HG02610 (cell line): ENCODE measurements at regions not wholly inside any gene's neighbourhood (a gene's known extent, or its start where the extent isn't known, plus 50 kb on each side); places are given as distances from the start of the nearest gene placed in this dataset.
A peak's percentile ranks its signal among the peaks of the same experiment; 100 is the strongest.
"Not testable (repeated sequence)": the region's sequence is repeated elsewhere in the genome, so short reads cannot be mapped to it uniquely, and the experiment has no call there.

ENCODE experiments used
- ATAC-seq: cut with Tn5 transposase; IDR thresholded peaks from one replicate; pipeline ENCODE4 v1.9.1; 2021; ENCODE audit warnings: mild to moderate bottlenecking, moderate library complexity; ENCODE audit not compliant: unreplicated experiment

DNA sequence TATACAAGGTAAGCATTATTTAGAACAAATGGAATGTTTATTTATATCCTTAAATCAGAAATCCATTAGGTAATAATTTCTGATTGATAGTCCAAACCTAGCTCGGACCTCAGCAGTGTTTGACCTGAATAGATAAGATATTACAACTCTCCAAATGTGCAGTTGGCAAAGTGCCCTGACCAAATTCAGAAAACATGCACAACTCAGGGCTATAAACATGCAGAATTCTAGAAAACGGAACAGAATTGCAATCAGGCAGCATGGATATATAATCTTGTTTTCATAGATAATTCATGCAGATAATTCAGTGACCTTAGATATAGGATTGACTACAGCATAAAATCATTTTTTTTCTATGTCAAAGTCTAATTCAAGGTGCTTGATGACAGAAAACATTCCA, 626.6 kb upstream of the CITED2 start:
- ATAC-seq, result no peak

DNA sequence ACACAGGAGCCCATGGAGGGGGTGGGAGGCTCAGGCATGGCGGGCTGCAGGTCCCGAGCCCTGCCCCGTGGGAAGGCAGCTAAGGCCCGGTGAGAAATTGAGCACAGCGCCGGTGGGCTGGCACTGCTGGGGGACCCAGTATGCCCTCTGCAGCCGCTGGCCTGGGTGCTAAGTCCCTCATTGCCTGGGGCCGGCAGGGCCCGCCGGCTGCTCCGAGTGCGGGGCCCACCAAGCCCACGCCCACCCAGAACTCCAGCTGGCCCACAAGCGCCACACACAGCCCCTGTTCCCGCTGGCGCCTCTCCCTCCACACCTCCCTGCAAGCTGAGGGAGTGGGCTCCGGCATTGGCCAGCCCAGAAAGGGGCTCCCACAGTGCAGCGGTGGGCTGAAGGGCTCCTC, 625.2 kb upstream of the CITED2 start:
- ATAC-seq, result not testable (repeated sequence)

DNA sequence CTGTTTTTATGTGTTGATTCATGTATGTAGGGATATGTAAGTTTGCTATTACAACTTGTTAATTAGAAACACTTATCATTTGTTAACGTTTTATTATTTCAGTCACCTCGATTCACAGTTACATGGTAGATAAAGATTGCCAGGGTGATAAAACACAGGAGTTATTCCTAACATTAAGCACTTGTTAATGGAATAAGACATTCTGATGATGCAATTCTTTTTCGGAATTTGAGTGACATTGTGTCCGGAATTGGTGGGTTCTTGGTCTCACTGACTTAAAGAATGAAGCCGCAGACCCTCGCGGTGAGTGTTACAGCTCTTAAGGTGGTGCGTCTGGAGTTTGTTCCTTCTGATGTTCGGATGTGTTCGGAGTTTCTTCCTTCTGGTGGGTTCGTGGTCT, 624.0 kb upstream of the CITED2 start:
- not testable (repeated sequence) for ATAC-seq

DNA sequence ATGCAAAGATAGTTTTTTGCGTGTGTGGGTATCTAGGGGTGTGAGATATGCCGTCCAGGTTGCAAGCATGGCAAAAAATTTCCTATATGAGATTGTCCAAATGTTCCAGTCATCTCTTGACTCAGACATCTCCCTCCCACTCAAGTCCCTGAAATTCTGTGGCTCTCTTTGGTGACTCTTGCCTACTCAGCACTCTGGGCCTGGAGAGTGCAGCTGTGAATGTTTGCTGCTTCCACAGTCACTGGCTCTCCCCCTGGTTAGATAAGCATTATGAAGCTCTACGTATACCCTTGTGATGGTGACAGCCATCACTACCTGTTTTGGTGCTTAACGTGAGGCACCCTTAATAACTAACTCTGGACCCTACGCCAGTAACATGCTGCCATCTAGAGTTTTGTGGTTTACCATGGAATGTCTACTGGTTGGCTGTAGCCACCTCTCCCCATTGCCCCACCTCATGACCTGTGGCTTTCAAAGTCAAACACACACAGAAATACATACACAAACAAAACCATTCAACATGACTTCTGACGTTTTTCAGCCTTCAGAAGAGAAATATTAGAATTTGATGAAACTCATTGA, 621.9 kb upstream of the CITED2 start:
- ATAC-seq, result peak; percentile 62

DNA sequence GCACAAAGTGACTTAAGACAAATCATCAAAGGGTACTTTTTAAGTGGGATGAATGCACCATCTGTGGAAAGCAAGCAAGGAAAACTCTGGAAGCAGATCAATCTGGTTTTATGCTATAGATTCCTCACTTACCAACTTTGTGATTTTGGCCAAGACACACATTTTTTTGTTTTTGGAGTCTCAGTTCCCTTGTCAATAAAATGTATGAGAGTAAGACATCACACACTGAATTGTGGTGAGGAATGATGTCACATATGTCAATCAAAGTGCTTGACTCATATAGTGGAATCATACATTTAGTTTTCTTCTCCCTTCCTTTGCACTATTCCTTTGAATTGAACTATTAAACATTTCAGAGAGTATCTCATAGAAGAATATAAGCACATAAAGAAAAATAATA, 620.5 kb upstream of the CITED2 start:
- ATAC-seq, result no peak

DNA sequence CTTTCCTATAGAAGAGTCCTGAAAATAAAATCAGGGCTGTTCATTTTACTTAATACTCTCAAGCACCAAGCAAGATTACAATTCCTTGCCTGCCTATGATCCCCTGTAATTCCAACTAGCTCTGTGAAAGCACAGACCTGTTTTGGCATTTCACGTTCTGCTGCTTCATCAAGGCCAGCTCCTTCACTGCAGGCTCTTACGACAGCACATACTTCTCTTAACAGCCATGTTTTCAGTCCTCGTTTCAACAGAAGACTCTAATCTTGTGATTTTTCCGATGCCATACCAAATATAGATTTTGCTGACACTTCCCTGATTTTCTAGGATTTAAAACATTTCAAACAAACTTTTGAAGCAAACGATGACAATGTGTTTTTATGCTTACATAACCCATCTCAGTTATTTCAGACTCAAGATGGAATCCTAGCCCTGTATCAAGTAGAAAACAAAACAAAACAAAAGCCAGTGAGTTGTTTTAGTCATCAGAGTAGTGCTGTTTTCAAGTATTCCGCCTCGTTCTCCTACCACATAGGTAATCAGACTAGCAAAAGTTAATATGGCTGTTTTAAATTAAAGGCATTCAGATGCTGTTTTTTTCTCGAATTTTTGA, 616.5 kb upstream of the CITED2 start:
- no peak for ATAC-seq

DNA sequence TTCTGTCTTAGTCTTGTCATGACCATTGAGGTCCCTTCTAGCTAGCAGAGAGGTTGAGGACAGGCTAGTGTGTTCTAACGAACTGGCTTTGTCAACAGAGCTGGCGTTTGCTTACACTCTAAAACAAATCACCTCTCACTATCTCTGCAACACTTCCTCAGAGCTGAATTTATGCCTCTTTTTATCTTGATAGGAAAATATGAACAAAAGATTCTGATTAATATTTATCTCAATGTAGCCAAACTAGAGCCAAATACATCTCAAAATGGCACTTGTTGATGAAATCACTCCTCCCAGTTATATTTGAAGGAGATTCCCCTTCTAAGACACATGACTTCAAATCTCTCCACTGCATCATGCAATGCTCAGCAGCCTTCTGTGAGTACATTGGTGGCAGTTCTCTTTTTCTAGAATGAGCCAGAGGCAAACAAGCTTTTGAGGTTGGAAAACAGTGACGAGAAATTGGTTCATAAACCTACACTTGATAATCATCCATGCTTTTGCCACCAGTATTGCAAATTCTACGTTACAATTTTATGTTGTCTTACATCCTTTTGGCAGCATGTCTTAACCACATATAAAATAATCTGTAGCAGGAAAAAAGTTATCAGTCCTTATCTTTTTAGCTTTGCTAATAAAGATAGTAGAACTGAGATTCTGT, 615.7 kb upstream of the CITED2 start:
- ATAC-seq, result no peak

DNA sequence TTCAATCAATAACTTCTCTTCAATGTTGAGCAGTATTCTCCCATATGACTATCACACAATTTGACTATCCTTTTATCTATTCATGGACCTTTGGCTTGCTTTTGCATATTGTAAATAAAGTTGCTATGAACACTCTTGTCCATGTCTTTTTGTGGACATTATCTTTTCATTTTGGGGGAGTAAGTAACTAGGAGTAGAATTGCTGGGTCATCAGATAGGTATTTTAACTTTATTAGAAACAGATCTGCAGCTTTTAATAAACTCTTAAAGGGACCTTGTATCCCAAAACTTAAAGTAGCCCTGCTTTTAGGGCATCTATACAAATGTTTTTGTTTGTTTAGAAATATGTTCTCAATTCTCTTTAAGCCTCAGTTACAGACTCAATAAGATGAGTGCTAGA, 614.2 kb upstream of the CITED2 start:
- ATAC-seq, result no peak

DNA sequence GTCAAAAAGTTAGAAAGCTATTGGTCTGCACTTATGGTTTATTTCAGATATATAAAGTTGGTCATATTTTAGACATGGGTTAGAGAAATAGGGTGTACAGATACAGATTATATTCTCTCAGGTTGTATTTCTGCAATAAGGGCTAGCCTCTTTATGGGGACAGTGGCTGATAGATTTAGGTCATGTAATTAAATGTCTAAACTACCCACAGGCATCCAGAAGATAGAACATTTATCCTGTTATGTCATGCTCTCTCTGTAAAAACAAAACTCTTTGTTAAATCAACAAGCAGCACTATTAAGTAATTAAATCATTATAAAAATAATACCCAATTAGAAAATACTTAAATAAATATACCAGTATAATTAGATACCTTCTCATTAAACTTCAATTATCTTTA, 612.6 kb upstream of the CITED2 start:
- ATAC-seq, result no peak

DNA sequence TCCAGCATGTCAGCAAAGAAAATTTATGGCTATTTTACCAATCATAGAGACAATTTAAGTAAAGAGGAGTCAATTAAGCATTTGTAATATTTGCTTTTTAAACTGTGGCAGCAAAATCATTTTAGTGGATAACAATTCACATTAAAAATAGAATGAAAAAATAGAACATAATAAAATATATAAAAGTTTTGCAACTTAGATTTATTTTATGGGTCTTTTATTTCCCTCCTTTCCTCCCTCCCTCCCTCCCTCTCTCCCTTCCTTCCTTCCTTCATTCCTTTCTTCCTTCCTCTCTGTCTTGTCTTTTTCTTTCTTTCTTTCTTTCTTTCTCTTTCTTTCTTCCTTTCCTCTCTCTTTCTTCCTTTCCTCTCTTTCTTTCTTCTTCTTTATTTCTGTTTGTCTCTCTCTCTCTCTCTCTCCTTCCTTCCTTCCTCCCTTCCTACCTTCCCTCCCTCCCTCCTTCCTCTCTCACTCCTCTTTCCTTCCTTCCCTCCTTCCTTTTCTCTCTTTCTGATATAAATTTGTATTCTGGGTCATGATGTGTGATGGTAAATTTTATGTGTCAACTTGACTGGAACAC, 610.9 kb upstream of the CITED2 start:
- ATAC-seq, result no peak

DNA sequence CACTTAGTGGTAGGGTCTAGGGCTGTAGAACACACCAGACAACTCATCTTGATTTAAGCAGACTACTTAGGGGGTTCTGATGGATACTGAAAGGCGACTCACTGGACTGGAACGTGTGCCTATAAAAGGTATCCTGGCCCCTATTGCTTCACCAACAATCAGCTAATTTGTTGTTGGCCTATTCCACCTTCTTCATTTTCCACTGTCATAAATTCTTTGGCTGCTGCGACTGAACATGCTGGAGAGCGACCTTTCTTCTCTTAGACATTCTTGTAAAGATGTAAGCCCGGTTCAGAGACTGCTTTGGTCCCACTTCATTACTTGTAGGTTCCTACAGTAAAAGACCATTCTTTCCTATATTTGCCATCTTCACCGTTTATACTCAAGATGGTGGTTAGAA, 609.9 kb upstream of the CITED2 start:
- no peak for ATAC-seq

DNA sequence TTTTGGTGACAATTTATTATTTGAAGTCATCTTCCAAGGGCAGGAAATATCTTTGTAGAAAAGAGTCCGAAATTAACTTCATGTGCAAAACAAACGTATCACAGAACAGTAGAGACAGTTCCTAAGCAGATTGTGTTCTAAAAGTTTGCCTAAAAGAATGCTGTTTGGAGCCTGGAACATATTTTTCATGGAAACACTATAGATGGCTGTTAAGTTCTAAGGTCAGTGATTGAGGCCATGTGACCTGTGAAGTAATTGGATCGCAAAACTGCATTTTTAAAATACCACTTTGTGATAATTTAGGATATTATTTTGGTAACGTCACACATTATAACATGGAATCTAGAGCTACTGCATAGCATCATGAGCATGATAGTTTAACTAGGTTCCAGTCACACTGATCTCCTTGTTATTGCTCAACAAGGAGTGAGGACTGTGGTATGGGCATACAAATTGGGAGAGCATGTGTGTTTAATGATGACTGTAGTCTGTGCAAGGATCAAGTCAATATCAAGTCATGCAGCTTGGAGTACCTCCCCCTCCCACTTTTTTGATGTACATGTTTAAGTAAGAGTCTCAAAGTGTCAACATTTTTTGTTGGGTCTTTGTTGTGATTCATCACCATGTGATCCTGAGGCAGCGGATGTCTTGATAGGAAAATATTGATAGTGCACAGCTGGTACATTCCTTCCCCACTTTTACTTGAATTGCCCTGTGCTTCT, 609.3 kb upstream of the CITED2 start:
- ATAC-seq, result no peak

DNA sequence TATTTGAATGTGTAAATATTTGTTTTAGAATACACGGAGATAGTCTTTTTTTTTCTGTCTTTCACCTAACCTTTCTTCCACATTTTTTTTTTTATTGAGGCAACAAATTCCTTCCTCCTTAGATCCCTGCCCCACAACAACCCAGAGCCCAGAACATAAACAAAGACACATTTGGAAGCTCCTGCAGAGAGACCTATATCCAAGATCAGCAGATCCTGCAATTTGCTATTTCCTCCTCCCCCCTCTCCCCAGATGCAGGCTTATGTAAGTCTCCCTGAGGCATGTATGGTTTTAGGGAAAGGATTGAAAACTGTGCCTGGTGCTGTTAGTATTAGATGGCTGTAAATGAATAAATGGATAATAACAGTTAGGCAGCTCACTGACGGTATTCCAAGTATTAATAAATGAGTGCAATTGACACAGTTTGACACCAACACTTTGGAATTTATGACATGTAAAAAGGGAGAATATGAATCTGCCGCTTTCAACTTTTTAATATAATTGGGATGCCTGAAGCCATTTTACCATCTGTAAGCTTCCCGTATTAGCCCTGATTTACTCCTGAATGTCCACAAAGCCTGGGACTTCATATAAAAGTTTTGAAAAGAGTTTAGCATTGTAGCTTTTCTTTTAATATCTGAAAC, 608.3 kb upstream of the CITED2 start:
- no peak for ATAC-seq

DNA sequence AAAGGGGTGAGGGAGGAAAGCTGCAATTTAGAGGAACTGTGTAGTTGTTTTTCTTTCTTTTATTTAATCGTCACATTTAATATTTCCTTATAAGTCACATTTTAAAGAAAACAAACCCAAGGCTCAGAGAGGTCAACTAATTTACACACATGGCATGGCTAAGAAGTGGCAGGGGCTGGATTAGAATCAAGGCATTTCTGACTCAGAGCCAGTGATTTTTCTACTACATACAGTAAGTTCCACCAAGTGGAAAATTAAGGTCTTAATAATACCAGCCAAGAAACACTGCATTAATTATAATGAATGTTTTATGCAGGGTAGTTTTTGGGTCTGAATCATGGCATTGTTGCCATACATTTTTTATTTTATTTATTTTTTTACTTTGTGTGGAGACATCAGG, 607.7 kb upstream of the CITED2 start:
- ATAC-seq, result no peak

DNA sequence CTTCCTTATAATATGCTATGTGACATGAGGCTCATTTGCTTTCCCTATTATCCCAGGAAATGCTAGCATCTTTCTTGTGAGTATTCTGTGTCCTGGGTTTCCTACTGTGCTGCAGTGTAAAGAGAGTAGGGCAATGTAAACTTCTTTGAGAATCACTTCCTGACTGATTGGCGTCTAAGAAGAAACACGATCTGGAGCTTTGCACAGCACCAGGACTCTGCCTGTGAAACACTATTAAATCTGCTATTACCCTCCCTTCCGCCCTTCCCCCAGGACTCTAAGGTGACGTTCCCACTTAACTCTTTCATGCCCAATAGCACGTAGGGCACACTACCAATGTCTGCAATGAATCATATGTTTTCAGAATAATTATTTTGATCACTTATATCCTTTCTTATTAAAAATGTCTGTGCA, 607.3 kb upstream of the CITED2 start:
- no peak for ATAC-seq

DNA sequence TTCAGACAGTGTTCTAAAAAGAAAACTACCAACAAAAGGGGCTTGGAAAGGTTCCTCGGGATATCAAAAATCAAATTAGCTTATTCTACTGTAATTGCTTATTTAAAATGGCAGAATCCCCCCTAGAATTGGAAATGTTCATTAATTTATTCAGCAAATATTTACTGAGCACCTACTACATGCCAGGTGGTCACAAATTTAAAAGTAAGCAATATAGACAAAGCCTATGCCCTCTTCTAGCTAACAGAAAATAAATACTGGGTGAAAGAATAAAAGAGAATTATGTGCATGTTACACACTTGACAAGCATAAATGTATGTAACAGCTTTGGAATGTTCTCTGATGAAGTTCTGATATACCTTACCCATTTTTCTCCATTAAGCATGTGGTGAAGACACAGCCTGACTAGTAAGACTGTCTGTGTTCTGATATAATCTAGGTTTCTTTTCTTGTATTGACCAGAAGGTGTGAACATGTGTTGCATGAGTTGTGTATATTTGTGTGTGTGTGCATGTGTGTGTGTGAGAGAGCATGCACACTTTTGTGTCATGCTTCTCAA, 606.7 kb upstream of the CITED2 start:
- no peak for ATAC-seq

DNA sequence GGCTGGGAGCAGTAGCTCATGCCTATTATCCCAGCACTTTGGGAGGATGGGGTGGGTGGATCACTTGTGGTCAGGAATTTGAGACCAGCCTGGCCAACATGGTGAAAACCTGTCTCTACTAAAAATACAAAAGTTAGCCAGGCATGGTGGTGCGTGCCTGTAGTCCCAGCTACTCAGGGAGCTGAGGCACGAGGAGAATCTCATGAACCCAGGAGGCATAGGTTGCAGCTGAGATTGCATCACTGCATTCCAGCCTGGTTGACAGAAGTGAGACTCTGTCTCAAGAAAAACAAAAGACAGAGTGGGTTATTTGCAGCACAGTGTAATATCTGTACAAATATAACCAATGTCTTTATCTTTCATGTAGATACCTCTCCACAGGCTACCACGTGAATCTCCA, 606.2 kb upstream of the CITED2 start:
- ATAC-seq, result not testable (repeated sequence)

DNA sequence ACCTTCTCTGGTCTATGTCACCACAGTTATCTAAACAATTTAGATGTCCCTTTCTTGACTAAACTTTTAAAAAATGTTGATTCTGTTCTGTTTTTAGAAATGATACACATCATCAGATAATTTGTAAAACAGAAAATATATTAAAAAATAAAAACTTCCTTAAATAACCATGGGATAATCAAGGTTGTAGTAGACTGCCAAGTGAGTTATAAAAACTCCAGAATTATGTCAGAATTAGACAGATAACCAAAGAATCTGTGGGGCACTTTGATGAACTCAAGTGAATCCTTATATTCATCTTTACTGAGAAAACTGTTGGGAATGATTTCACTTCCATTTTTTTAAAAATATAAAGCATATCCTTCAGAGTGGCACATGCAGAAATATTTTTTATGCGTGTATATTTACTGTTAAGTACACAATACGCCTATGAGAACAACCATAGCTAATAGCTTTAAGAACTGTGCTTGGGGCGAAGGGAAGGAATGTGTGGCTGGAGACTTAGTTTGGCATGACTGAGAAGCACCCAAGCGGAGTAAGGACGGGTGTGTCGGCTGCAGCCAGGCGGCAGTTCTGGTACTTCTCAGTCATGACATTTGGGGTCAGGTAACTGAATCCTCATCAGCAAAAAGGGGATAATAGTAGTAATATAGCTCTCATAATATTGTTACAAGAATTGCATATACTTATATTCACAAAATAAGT, 604.7 kb upstream of the CITED2 start:
- ATAC-seq, result no peak

DNA sequence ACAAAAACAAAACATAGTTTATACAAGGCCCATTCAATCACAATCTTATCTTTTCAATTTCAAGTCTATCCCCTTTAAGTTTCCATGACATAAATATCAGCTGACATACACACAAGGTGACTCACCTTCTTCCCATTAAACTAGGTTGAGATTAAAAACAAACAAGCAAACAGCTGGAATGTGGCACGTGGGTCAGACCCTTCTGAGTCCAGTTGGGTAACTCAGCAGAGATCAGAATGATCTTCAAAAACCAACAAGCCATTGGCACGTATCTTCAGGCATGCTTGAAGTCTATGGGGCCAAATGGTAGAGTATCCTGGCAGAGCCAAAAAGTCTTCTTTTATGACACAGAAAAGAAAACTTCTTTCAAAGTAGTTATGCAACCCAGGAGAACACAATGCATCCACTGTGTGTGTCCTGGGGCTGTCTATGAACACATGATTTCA, 603.5 kb upstream of the CITED2 start:
- no peak for ATAC-seq

DNA sequence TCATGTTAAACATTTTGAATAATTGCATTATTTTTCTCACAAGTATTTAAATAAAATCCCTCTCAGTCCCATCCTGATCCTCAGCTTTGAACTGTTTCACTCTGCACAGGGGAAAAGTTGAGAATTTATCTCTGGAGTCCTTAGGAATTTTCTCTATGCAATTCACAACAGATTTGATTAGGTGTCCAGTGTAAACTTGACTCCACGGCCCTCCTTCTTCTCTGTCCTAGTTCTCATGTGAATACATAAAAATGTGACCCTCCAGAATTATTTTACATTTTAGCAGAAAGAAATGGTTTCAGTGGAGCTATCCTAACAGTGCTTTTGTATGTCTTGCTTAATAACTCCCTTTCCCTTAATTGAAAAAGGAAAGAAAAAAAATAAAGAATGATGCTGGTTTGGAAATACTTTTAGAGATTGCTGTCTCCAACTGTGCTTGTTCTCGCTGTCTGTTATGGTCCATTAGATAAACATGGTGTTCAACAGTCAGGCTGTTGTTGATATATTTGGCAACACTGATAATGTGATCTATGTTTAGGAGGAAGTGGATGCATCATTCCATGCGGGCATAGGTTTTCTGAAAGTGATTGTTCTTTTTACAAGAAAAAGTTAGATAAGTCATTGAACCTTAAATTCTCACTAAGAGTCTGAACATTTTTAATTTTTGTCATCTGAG, 599.4 kb upstream of the CITED2 start:
- no peak for ATAC-seq
